Daoy (cell line): ENCODE measurements at regions not wholly inside any gene's neighbourhood (a gene's known extent, or its start where the extent isn't known, plus 50 kb on each side); places are given as distances from the start of the nearest gene placed in this dataset.
"Not testable (repeated sequence)": the region's sequence is repeated elsewhere in the genome, so short reads cannot be mapped to it uniquely, and the experiment has no call there.

Experiments used
- DNase-seq: peaks from one replicate; pipeline ENCODE4 v3.0.0-alpha.2; 2015; ENCODE audit warnings: low read depth

DNA sequence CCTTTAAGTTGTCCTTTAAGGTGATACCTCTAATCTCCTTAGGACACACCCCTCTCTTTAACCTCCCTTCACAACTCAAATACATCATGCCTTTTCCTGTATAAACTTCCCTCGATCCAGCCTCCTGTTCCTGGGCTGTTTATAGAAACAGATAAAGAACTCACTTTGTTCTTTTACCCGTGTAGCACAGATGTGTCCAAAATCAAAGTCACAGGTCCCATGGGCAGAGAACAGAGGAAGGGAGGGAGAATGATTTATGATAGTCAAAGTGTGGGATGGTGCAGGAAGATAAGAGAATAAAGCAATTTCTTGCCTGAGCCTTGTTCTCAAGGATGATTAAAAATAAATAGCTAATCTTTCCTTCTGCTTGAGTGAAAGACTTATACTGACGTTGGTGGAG lies 50.3 kb upstream of the CABCOCO1 start:
- DNase-seq, result no peak

DNA sequence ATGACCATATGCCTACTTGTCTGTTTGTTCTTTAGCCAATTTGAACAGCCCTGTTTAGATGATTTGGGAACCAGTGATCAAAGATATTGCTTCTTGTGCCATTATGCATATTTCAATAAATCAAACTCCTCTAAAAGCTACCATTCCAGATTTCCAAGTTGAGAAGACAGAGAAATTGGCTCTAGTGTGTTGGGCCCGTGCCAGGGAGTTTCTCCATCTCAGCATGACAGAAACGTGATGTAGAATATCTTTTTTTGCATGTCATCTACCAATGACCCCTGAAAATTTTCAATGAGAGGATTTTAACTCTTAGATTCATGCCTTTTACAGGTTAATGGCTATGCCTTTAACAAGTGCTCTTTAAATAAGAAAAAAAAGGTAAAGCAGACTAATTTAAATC lies 50.7 kb upstream of the CABCOCO1 start:
- DNase-seq, result no peak

DNA sequence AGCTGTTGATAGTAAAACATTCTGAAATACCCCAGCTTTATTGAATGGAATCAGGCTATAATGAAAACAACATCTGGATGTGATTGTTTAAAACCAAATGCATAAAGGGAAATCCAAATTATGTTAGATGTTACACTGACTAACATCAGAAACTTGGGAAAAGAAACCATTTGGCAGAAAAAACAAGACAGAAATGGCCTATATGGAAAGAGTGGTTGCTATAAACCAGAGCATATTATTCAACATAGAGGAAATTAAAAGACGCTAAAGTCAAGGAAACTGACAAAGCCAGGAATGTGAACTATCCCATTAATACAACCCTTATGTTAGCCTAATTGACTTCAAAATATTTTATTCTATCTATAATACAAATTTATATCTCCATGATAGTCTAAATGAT lies 53.0 kb upstream of the CABCOCO1 start:
- DNase-seq, result no peak

DNA sequence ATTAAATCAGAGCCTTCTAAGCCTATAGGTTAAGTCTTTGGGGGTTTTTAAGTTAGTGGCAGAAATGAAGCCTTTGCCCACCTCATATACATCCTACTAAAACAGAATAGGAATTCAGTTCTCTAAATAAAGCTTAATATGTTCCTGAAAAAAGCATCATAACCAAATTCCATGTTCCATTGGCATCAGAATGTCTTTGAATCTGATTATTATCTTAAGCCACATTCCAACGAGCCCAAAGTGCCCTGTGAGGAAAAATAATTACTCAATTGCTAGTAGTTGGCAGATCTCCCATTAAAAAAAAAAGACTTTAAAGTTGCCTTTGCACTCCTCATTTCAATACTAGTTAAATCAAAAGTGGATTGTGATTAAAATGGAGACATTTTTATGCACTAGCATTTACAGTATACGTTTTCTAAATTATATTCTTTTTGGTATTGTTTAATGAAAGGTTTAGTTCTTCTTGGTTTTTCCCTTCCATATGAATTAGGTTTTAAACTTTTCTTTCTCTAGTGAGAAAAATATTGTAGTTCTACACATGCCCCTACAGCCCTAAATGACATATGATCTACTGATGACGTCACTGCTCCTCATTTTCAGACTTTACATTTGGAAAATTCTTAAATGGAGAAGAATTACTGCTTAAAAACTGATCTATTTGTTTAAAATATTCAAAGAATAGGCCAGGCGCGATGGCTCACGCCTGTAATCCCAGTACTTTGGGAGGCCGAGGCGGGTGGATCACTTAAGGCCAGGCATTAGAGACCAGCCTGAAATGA lies 54.3 kb upstream of the CABCOCO1 start:
- DNase-seq, result no peak

DNA sequence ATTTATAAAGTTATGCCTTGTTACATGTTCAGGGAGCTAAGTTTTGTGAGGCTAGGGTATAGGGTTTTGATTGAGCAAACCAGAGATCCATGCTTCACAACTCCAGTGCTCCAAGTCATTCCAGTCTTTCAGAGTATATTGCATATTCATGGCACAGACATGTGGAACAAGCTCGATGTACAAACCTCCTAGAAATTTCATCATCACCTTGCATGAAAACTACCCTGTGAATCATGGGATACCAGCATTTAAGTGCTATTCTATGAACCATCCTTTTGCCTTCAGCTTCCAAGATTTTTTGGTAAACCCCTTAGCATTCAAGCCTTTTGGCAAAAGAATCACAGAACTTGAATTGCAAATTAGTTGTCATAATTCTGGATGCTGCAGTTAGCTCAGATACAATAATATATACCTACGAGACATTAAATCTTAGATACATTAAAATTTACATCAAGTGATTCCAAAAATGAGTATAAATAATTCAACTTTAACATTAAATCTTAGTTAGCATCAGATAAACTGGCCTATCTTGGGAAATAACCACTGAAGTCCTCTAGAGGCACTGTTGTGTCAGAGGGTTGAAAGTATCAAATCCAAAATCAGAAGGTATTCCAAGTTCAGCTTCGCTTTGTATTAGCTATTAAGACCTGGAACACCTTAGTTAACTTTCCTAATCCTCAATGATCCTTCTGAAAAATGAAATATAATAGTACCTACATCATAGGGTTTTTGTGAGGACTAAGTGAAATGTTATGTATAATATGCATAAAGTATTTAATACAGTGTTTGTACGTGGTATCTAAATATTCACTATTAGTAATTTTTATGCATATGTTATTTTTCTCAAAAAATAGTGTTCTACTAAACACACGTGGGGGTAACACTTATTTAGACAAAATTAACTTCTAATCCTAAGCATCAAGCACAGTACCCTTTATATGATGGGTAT lies 55.5 kb upstream of the CABCOCO1 start:
- no peak for DNase-seq

DNA sequence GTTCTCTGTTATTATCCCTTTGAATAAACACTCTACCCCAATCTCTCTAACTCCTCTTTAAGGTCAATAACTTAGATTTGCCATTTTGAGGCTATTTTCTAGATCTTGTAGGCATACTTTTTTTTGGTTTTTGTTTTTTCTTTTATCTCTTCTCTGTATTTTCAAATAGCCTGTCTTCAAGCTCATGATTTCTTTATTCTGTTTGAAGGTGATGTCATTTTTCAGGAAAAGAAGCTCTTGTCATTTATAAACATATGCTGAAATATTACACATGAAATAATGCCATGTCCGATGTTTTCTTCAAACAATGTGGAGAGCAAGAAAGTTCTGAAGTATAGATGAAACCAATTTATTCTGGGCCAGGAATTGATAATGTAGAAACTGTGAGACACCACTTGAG lies 57.5 kb upstream of the CABCOCO1 start:
- DNase-seq, result no peak

DNA sequence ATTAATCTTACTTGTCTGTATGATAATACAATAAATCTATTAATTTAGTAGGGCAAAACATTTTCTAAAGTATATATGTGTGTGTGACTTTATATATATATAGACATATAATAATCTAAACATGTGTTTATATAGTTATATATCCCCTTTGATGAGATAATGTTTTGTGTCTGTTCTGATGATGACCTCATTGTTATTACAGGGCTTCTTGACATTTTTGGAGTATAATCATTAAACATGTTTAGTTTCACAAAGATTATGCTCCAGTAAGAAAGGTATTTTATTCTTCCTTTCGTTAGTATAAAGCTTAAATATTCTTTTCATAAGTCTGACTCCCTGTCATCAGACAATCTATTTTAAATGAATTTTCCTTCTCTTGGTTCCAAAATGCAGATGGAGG lies 62.3 kb upstream of the CABCOCO1 start:
- DNase-seq, result no peak

DNA sequence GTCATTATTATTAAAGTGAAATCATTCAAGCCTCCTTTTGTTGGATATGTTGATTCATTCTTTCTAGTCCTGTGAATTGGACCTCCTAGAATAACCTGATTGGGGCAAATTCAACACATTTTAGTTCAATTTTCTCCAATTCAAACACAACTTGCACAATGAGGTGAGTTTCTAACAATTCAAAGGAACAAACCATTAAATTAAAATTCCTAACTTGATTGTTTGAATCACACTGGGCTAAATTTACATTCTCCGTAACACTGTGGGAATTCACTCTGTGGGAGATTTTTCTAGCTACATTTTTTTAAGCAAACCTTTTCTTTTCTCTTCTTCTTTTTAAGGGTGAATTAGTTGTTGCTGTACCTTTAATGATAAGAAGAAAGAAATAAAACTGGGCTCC lies 68.3 kb upstream of the CABCOCO1 start:
- DNase-seq, result no peak

DNA sequence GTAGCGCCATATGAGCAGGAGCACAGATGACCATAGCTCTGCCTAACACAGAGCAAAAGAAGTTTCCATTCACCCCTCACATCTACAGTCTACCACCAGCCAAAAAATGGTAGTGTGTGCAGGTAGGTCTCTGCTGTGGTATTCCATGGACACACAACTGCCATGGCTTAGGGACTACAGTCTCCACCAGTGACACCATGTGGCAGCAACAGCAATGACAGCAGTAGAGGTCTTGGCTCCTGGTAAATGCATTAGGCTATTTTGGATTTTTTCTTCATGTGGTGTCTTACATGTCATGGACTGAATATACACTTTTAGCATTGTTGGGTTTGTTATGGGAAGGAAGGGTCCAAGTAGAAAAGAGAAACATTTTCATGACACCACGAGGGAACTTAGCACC lies 70.1 kb upstream of the CABCOCO1 start:
- DNase-seq, result peak; percentile 17

DNA sequence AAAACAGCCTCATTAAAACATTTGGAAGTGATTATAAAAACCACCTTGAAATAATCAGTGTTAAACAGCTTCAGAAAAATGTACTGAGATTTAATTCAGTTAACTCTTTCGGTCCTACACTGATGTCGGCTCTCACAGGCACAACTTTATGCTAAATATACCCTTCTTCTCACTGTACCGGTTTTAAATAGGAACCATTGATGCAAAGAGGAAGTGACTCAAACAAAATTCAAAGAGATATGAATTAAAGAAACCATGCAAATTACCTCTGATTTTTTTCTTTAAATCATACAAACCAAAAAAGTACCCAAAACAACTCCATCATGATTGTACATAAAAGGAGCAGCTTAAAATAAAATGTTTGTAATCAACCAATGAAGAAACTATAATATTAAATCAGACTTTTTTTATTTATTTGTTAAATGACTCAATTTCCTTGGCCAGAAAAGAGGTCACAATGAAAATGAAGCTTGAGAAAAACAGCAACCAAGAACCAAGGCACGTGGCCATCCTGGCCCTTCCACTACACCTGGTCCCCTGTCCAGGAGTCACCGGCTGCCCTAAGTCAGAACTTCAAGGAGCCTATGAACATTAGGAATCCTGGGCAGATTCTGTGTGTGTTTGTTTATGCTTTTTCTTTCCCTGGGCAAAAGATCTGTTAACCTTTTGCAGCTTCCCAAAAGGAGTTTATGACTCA lies 73.0 kb upstream of the CABCOCO1 start:
- DNase-seq, result peak; percentile 3

DNA sequence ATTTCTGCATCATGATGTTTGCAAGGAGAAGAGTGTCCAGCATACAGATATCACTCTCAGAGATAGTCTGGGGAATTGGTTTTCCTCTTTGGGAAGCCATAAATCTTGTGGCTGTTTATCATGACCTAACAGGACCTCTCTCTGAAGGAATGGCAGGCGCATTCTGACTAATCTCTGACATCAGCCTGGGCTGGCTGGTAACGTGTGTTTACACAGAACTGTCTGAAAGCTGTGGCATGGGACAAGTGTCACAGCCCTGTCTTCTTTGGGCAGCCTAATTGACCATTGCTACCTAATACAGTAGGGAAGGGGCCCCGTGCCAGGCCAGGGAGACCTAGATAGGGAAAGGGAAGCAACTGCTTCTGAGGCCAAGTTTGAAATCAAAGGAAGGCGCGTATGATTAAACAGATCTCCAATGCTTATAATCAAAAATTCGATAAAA lies 73.9 kb upstream of the CABCOCO1 start:
- DNase-seq, result no peak

DNA sequence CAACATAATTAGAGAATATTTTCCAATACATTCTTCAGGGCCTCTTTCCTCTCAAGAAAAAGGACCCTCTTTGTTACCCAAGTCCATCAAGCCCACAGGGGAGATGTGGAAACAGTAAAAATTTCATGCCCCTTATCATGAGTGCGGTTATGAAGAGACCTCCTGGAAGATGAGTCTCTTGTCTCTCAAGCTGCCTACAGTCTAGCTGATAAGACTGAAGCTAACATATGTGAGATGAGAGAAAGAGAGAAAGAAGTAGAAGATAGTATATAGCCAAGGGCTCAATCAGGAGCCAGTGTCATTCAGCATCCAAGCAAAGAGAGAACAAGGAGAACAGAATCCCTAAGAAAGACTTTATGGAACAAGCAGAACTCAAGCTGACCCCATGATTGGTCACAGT lies 75.9 kb upstream of the CABCOCO1 start:
- DNase-seq, result no peak

DNA sequence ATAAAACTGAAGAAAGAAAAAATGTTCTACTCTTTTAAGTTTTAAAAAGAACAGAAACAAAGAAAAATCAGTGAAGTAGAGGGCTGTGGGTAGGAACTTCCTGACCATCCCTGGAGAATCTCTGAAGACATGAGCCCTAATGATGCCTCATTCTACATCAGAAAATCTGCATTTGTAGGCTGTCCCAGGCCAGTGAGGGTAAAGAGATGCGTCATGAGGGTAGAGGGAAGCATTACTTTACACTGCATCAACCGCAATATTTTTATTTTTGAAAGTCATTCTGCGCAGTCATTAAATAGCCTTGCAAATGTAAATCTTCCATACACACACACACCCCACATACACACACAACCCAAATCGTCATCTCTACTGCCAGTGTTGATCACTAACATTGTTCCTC lies 82.1 kb upstream of the CABCOCO1 start:
- DNase-seq, result no peak

DNA sequence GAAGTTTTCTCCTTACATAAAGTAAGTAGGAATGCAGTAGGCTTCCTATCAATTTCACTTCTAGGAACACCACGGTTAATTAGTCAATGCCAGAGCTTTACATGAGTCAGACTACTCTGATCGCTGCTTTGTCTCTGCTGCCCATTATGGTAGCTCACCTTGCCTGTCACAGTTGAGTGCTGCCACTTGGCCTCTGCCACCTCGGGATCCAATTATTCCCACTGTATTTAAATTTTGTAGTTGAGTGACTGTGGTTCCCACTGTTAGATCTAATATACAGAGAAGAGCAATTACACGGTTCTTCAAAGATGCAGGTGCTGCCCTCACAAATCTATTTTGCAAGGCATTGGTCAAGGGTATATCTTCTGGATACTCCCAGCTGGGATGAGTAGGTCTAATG lies 92.5 kb upstream of the CABCOCO1 start:
- not testable (repeated sequence) for DNase-seq

DNA sequence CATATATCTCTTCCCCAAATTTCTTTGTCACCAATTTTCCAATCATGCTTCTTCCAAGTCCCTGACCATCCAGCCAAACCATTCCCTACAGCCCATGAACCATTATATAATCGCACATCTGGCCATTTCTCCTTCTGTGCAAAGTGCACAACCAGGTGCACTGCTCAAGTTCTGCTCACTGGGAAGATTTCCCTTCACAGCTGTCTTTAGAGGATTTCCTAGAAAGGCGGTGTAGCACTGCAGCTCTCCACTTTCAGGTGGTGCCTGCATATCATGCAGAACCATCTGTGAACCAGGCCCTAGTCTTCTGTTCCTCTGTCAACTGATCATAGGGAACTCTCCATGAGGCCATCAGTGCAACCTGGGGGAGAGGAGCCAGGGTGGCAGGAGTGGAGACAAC lies 95.0 kb upstream of the CABCOCO1 start:
- no peak for DNase-seq

DNA sequence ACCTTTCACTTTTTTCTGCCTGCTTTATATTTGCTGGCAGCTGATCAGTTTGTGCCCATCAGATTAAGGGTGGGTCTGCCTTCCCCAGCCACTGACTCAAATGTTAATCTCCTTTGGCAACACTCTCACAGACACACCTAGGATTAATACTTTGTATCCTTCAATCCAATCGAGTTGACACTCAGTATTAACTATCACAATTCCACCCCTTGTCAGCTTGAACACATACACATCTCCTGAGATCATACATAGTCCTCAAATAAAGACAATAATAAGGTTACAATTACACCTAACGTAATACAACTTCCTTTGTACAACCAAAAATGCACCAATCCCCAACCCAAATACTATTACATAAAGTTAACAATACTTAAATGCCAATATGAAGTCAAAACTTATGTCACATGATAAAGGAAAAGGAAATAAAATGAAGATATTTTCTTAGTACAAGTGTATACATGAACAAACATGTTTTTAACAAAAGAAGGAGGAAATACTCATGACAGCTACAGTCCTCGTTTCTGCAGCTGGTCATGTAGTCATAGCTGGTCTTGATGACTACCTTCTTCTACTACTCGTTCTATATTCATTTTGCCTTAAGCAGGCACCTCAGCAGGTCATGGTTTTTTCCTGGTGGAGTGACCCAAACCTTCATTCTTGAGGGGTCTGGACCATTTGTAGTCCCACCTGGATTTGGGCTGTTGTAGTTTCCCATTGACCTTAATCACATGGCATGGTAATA lies 96.7 kb upstream of the CABCOCO1 start:
- no peak for DNase-seq

DNA sequence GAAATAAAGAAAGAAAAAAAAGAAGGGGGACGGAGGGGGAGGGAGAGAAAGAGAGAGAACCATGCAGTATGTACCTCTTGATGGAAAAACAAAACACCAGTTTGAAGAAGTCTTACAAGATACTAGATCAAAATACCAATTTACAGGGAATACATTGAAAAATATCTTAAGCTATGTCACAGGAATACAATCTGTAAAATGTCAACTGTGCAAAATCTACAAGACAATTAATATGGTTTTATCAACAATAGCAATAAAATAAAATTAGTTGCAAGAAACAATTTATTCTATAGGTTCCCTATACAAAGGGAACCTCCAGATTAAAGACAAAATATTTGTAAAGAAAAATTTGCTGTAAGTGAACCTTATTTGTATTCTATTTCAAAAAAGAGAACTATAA lies 98.3 kb upstream of the CABCOCO1 start:
- no peak for DNase-seq

DNA sequence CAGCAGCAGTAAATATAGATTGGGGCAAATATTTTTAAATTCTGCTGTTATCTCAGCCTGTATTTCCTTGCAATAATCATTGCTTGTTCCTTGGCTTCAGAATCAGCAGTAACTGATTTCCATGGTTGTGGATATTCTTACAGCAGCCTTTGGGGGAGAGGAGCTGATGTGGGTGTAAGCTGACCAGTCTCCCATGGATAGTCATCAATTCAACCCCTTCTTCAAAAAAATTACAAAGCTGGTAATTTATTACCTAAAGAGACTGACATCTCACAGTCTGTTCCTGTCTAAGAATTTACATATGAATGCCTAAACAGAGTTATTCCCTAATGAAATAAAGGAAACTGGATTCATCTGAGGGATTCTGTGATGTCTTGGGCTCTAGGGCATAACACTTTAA lies 103.1 kb upstream of the CABCOCO1 start:
- no peak for DNase-seq

DNA sequence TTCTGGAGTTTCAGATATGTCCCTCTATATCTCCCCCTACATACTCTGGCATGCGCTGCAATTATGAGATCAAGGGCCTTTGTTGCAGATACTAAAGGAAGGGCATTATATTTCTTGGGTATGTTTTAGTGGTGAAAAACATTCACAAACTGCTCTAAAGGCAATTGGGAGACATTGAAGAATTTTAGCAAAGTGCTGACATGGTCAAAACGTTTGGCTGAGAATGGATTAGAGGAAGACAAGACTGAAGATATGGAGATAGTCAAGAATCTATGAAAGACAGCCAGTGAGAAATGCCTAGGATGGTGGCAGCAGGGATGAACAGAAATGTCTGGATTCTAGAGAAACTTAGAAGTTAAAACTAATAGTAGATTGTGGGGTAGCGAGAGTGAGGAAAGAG lies 104.5 kb upstream of the CABCOCO1 start:
- no peak for DNase-seq

DNA sequence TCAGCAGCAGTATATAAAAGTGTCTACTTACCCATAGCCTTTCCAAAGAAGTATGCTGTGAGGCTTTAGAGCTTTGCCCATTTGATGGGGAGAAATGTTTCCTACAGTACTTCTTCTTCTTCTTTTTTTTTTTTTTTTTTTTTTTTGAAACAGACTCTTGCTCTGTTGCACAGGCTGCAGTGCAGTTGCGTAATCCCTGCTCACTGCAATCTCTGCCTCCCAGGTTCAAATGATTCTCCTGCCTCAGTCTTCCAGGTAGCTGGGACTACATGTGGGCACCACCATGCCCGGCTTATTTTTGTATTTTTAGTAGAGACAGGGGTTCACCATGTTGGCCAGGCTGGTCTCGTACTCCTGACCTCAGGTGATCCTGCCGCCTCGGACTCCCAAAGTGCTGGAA lies 101.7 kb upstream of the TMEM26 start:
- DNase-seq, result no peak

DNA sequence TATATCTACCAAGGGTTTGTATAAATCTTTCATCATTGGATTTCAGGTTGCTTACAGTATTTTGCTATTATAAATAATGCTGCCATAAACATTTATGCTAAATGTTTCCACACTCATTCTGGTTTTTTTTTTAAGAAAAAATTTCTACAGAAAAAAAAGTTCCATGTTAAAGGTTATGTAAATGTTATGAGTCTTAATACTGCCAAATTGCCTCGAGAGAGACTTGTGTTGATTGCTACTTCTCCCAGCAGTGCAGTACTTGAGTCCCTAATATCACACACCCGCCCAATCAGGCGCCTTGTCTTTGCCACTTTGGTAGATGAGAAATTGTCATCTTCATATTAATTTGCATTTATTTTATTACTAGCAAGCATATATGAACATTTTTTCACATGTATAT lies 96.7 kb upstream of the TMEM26 start:
- no peak for DNase-seq

DNA sequence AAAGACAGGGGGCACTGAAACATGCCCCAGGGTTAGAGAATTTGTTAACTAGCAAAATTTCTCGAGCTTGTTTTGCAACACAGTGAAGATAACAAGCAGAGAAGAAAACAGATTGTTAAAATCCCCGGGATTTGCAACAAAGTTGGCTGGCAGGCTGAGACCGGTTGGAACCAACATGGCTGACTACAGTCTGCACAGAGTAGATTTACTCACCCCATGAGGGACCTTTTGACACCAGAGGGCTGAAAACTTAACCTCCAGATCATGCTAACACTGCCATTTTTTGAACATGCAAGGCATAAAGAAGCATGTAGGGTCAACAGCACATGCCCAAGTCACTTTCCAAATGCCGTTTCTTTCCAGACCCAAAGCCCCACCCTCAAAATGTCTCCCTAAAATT lies 95.2 kb upstream of the TMEM26 start:
- no peak for DNase-seq
